HFFc6 (cell line): ENCODE measurements at regions not wholly inside any gene's neighbourhood (a gene's known extent, or its start where the extent isn't known, plus 50 kb on each side); places are given as distances from the start of the nearest gene placed in this dataset.

Experiments used
- DNase-seq: peaks from one replicate; pipeline ENCODE4 v3.0.0-alpha.2; 2018
- H3K27ac Mint-ChIP-seq: 2 replicates; pipeline ENCODE4 v1.8.0; 2020; ENCODE audit warnings: mild to moderate bottlenecking, mixed read lengths
- H3K27me3 Mint-ChIP-seq: 2 replicates; pipeline ENCODE4 v1.8.0; 2021; ENCODE audit warnings: mild to moderate bottlenecking, moderate library complexity, mixed read lengths; ENCODE audit not compliant: insufficient read depth
- H3K36me3 Mint-ChIP-seq: 2 replicates; pipeline ENCODE4 v1.8.0; 2021; ENCODE audit warnings: low read depth, mixed read lengths
- H3K4me1 Mint-ChIP-seq: 2 replicates; pipeline ENCODE4 v1.8.0; 2020; ENCODE audit warnings: low read depth, mixed read lengths
- H3K4me3 Mint-ChIP-seq: 2 replicates; pipeline ENCODE4 v1.8.0; 2020; ENCODE audit warnings: mild to moderate bottlenecking, moderate library complexity, mixed read lengths
- H3K9me3 Mint-ChIP-seq: 2 replicates; pipeline ENCODE4 v1.8.0; 2020; ENCODE audit warnings: mild to moderate bottlenecking, mixed read lengths
- TF ChIP-seq, protein P1 (sequence below): fragments of 200-600 bp; sonication (generic); IDR thresholded peaks from 2 replicates; pipeline ENCODE4 v1.5.0; 2021; ENCODE audit warnings: antibody characterized with exemption, mild to moderate bottlenecking

DNA sequence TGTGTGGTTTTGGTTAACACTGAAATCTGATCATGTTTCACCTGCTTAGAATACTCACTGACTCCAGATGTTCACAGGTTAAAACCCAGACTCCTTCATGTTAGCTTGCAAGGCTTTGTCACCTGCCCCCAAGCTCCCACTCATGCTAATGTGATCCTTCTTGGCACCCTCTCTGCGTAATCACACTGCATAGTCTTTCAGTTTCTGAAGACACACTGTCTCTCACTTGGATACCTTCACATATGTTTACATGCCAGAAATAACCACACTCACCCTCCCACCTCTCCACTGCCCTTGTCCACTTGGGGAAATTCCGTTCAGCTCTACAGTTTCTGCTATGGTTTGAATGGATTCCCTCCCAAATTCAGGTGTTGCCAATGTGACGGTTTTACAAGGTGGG is 234.7 kb upstream of the SASH1 start:
- Mint-ChIP-seq H3K4me3 (no peak overlapping the region), H3K27me3 (peaks cover 6% of the 10 kb centered on the region), H3K27ac (no peak overlapping the region), H3K36me3 (no peaks in the 10 kb centered on the region), H3K4me1 (no peaks in the 10 kb centered on the region), H3K9me3 (no peaks in the 10 kb centered on the region)
- DNase-seq: no peak
- TF ChIP-seq, protein P1, sequence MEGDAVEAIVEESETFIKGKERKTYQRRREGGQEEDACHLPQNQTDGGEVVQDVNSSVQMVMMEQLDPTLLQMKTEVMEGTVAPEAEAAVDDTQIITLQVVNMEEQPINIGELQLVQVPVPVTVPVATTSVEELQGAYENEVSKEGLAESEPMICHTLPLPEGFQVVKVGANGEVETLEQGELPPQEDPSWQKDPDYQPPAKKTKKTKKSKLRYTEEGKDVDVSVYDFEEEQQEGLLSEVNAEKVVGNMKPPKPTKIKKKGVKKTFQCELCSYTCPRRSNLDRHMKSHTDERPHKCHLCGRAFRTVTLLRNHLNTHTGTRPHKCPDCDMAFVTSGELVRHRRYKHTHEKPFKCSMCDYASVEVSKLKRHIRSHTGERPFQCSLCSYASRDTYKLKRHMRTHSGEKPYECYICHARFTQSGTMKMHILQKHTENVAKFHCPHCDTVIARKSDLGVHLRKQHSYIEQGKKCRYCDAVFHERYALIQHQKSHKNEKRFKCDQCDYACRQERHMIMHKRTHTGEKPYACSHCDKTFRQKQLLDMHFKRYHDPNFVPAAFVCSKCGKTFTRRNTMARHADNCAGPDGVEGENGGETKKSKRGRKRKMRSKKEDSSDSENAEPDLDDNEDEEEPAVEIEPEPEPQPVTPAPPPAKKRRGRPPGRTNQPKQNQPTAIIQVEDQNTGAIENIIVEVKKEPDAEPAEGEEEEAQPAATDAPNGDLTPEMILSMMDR: no peak

DNA sequence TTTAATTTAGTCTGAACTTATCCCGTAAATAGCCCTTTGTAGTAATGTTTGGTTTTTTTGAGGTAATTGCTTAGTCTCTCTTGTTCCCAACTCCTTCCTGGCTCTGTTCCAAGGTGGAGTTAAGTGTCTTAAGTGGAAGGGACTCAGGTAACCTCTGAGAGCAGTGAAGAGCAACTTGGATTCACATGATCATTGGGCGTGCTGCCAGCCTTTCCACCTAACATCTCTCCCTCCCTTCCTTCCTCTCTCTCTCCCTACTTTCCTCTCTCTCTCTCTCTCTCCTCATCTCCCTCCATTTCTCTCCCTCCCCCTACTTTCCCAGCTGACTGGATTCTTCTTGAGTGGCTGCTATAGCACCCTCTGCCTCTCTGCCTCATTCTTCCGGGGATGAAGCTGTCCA is 232.9 kb upstream of the SASH1 start:
- H3K4me1 Mint-ChIP-seq: no peaks in the 10 kb centered on the region
- TF ChIP-seq, protein P1: no peak
- H3K4me3 Mint-ChIP-seq: no peak overlapping the region
- H3K9me3 Mint-ChIP-seq: no peaks in the 10 kb centered on the region
- peaks cover 6% of the 10 kb centered on the region for H3K27me3 Mint-ChIP-seq
- DNase-seq: no peak
- H3K27ac Mint-ChIP-seq: no peak overlapping the region
- no peaks in the 10 kb centered on the region for H3K36me3 Mint-ChIP-seq

DNA sequence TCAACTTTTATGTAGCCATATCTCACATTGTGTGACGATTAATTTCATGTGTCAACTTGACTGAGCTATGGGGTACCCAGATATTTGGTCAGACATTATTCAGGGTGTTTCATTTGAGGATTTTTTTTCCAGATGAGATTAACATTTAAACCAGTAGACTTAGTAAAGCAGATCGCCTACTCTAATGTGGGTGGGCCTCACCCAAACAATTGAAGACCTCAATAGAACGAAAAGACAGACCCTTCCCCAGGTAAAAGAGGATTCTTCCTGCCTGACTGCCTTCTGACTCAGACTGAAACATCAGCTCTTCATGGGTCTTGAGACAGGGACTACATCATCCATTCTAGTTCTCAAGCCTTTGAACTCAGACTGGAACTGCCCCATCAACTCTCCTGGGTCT is 231.7 kb upstream of the SASH1 start:
- TF ChIP-seq, protein P1: no peak
- no peak for DNase-seq
- Mint-ChIP-seq H3K27me3 (peaks cover 5% of the 10 kb centered on the region), H3K4me3 (no peak overlapping the region), H3K4me1 (no peaks in the 10 kb centered on the region), H3K9me3 (no peaks in the 10 kb centered on the region), H3K36me3 (no peaks in the 10 kb centered on the region), H3K27ac (no peak overlapping the region)

DNA sequence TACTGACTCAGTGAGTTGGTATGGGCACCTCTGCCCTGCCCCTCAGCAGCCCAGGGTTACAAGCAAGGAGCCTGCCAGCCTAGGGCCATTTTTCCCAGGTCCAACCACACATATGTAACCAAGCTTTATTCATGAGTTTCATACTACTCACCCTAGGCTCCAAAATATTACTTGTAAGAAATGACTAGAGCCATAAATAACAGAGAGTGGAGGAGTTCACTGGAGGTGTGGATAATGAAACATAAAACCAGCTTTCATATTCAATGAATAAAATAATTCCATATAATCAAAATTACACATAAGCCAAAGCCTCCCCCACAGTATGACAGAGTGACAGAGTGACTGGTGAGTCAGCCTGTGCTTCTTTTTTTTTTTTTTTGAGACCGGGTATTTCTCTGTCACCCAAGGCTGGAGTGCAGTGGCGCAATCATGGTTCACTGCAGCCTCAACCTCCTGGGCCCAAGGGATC is 229.8 kb upstream of the SASH1 start:
- TF ChIP-seq, protein P1: no peak
- Mint-ChIP-seq H3K4me1 (no peaks in the 10 kb centered on the region), H3K27me3 (peaks cover 5% of the 10 kb centered on the region), H3K9me3 (no peaks in the 10 kb centered on the region), H3K36me3 (no peaks in the 10 kb centered on the region), H3K4me3 (no peak overlapping the region), H3K27ac (no peak overlapping the region)
- DNase-seq: no peak

DNA sequence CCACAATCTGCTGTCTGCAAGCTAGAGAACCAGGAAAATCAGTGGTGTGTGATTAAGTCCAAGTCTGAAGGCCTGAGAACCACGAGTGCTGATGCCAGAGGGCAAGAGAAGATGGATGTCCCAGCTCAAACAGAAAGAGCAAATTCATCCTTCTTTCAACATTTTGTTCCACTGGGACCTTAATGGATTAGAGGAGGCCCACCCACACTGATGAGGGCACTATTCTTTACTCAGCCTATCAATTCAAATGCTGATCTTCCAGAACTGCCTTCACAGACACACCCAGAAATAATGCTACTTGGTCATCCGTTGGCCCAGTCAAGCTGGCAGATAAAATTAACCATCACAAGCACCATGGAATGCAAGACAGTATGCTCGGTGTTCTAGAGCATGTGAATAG is 226.6 kb upstream of the SASH1 start:
- no peak overlapping the region for H3K4me3 Mint-ChIP-seq
- H3K9me3 Mint-ChIP-seq: no peaks in the 10 kb centered on the region
- peaks cover 4% of the 10 kb centered on the region for H3K27me3 Mint-ChIP-seq
- TF ChIP-seq, protein P1: no peak
- no peak overlapping the region for H3K27ac Mint-ChIP-seq
- no peaks in the 10 kb centered on the region for H3K36me3 Mint-ChIP-seq
- H3K4me1 Mint-ChIP-seq: no peaks in the 10 kb centered on the region
- DNase-seq: no peak

DNA sequence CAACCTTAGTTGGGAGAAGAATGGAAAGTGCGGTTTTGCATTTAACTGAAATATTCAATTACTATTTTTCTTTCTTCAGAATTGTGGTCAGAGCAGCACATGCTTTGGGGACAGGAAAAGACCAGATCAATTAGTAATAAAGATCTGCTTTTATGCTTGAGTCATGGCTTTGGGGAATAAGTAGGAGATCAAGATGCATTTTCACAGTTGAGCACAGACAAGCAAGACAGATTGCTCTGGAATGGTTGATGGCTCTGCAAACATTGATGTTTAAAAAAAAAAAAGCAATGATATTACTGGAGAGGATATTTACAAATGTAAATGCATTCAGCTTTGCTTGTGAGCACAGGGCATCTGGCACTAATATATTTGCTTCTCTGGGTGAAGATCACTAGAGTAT is 224.4 kb upstream of the SASH1 start:
- no peaks in the 10 kb centered on the region for H3K4me1 Mint-ChIP-seq
- H3K9me3 Mint-ChIP-seq: no peaks in the 10 kb centered on the region
- H3K27me3 Mint-ChIP-seq: no peaks in the 10 kb centered on the region; the same call in none of the 2 replicates
- no peak overlapping the region for H3K4me3 Mint-ChIP-seq
- no peak for DNase-seq
- no peaks in the 10 kb centered on the region for H3K36me3 Mint-ChIP-seq
- TF ChIP-seq, protein P1: no peak
- H3K27ac Mint-ChIP-seq: no peak overlapping the region
